NCI-H748 (cell line): ENCODE measurements at regions not wholly inside any gene's neighbourhood (a gene's known extent, or its start where the extent isn't known, plus 50 kb on each side); places are given as distances from the start of the nearest gene placed in this dataset.
A peak's percentile ranks its signal among the peaks of the same experiment; 100 is the strongest.
"Not testable (repeated sequence)": the region's sequence is repeated elsewhere in the genome, so short reads cannot be mapped to it uniquely, and the experiment has no call there.

ENCODE experiments used
- DNase-seq: peaks from one replicate; lab custom pipeline; 2025; ENCODE audit not compliant: unreplicated experiment; lab: John Stamatoyannopoulos, UW

DNA sequence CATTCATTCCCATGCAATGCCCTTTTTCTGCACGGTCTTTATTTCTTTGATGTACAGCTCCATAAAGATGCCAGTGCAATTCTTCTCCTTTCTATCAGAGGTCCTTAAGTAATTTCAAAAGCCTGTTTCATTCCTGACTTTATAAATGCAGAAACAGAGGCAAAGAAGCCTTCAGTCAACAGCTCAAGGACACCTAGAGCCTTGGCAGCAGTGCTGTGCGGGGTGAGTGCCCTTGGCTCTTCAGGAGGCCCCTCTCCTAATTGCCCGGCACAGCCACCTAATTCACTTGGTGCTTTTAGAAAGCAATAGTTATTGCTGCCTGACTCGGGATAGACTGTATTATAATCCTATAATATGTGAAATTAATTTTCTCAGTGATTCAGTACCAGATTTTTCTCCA is 169.6 kb upstream of the KLF6 start:
- DNase-seq, result no peak

DNA sequence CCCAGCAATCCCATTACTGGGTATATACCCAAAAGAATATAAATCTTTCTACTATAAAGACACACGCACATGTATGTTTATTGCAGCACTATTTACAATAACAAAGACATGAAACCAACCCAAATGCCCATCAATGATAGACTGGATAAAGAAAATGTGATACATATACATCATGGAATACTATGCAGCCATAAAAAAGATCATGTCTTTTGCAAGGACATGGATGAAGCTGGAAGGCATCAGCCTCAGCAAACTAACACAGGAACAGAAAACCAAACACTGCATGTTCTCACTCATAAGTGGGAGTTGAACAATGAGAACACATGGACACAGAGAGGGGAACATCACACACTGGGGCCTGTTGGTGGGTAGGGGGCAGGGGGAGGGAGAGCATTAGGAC is 169.0 kb upstream of the KLF6 start:
- not testable (repeated sequence) for DNase-seq

DNA sequence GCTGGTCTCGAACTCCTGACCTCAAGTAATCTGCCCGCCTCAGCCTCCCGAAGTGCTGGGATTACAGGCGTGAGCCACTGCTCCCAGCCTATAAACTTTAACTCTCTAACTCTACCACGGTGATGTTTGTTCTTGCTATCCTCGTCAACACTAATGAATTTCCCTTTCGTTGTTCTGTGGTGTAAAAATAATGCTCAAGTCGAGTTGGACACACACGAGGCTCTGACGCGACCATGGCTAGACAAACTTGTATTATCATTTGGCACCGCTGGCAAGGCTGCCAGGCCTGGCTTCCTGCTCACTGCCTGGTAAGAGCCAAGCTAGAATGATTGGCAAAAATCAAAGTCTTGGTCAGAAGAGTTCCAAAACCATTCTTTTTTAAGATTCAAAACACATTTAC is 167.0 kb upstream of the KLF6 start:
- no peak for DNase-seq

DNA sequence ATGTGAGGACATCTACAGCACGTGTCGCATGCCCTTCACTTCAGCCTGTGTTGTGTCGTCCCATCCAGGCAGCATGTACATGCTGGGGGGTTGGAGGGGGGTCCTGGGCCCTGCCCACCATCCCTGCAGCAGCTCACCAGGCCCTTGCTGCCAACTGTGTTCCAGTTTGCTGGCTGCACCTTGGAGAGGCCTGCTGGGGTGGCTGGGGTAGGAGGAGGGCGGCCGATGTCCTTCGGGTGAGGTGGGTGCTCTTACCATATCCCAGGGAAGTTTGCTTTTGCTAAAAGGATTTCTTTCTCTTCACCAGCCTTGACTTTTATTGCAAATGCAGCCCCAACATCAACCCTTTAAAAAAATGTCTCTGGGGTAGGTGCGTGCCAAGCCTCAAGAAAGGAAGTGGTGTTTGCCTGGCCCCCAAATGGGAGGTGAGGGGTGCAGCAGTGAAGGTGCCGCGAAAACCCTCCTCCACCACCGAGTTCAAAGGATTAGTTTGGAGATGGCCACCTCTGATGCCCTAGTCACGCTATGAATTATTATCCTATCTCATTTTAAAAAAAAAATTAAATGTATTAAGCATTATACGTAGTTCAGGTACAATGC is 165.8 kb upstream of the KLF6 start:
- DNase-seq, result no peak

DNA sequence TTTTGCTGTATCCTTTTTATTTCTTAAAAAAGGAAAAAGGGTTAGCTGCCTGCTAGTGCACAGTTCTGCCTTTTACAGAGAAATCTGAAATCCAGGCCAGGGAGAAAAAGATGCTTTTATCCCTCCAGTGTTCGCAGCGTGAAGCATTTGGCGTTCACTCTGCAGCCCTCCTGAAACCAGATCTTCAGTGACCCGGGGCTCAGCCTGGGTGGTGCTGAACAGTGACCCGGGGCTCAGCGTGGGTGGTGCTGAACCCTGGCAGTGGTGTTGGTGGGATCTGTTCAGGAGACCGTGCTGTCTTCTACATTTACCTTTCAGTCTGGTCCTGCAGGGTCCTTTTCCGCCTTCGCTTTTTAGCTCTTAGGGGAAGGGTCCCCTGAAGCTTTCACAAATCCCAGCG is 164.7 kb upstream of the KLF6 start:
- no peak for DNase-seq

DNA sequence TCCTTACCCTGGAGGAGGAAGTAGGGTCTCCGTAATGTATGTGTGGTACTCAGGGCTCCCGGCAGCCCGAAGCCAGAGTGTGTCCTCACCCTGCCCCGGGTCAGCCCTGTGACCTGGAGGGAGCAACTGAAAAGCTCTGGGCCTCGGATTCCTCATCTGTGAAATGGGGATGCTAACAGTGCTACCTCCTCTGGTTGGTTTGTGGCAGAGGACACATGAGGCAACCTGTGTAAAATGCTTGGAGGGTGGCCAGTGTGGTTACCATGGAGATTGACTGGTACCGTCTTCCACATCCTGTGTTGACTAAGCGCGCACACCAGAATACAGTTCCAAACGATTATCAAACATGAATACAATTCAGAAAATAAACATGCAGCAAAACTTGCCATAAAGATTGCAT is 163.8 kb upstream of the KLF6 start:
- DNase-seq, result peak; percentile 89

DNA sequence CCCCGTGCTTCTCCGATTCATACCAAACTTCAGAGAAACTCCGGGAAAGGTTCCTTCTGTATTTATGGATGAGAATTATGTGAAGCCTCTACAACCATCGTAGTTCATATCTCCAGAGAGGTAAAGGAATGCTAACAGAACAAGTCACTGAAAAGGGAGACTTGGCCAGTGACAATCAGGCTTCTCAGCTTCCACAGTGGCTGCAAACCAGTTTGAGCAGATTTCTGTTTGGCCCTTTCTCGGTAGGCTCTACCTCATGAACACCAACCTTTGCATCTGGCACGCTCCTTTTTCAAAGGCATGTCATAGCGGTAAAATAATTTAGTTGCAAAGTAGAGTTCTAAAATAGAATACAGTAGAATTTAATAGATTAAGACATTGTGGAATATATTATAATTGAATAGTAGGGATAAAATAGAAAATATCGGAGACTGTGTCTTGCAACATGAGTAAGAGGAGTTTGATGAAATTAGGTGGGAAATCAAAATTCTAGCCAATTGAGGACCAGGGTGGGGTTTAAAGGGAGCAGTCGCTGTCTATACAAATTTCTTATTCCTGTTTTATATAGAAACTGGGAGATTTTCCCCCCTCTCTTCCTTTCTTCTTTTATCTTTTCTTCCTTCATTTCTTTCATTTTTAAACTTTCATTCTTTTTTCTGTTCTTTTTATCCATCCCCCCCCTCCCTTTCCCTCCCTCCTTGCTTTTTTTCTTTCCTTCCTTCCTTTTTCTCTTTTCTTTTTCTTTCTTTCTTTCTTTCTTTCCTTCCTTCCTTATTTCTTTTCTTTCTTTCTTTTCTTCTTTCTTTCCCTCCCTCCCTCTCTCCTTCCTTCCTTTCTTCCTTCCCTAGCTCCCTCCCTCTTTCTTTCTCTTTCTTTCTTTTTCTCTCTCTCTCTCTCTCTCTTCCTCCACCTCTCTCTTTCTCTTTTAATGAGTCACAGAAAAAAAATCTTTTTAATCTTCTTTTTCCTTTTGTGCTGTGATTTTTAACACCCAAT is 161.5 kb upstream of the KLF6 start:
- no peak for DNase-seq

DNA sequence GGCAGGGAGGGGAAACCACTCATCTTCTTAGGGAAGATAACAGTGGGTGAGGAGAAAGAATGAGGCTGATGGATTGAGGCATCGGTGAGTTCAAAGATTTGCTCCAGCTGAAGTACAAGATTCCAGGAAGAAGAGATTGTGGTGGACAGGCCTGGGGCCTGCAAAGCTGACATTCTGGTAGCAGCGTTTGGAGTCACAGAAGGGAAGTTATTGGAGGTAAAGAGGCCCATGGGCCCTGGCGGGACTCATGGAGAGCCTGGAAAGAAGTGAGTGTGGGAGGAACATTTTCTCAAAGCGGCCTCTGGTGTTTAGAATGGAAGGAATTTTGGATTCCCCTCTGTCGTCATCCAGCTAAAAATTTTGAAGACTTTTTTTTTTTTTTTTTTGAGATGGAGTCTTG is 160.0 kb upstream of the KLF6 start:
- DNase-seq, result no peak

DNA sequence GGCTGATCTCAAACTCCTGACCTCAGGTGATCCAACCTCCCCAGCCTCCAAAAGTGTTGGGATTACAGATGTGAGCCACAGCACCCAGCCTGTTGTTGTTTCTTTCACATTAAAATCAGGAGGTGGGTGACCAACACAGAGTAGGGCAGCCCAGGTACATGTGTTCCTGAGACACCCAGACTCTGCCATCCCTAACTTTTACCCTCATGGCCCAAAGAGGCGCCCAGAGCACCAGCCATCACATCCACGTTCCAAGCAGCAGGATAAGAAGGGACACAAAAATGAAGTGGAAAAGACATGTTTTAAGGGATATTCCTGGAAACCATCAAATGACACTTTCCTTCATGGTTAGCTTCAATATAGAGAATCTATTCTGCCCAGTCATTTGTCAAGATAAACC is 159.6 kb upstream of the KLF6 start:
- no peak for DNase-seq

DNA sequence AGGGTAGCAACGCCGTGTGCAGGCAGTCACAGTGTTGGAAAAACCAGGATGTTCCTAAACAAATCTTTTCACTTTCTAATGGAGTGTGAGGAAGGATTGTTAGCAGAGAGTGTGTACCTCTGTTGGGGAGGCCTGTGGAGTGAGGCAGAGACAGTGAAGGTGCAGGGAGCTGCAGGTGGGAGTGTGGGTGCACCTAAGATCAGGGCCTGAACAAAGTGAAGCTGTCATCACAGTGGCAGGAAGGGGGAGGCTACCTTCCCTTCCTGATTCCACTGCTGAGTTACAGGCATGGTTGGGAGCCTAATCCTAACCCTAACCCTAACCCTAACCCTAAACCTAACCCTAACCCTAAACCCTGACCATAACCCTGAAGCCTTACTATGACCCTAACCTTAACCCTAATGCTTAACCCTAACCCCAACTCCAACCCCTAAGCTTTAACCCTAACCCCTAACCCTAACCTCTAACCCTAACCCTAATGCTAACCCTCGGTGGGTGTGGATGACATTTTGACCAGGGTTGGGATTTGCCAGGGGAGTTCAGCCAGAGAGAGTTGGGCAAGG is 158.8 kb upstream of the KLF6 start:
- no peak for DNase-seq

DNA sequence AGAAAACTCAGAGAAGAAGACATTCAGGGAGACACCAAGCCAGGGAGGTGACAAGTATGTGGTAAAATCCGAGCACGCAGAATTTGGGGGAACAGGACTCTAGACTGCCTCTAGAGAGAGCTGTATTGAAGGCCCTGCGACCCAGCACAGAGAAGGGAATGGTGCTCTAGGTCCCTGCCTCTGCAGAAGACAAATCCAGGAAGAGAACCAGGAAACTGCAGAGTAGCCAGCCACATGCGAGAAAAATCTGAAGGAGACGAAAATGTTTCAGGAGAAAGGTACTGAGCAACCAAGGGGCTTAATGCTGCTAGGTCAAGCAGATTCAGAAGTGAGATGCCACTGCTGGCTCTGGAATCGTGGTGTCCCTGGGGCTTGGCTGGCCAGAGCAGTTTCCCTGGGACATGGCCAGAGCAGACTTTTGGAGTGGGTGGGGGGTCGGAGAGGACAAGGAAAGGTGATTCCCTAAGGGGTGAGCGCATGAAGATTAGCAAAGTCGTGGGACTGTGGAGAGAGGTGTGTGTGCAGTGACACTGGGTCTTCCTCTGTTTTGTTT is 158.0 kb upstream of the KLF6 start:
- DNase-seq, result no peak

DNA sequence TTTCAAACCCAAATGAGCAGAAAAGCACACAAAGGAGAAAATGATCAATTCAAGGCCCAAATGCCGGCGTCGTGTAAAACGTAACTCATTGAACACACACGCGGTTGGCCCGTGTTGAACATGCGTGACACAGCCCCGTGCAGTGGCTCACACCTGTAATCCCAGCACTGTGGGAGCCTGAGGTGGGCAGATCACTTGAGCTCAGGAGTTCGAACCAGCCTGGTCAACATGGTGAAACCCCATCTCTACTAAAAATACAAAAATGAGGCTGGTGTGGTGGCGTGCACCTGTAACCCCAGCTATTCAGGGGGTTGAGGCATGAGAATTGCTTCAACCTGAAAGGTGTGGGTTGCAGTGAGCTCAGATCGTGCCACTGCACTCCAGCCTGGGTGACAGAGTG is 156.7 kb upstream of the KLF6 start:
- DNase-seq, result no peak

DNA sequence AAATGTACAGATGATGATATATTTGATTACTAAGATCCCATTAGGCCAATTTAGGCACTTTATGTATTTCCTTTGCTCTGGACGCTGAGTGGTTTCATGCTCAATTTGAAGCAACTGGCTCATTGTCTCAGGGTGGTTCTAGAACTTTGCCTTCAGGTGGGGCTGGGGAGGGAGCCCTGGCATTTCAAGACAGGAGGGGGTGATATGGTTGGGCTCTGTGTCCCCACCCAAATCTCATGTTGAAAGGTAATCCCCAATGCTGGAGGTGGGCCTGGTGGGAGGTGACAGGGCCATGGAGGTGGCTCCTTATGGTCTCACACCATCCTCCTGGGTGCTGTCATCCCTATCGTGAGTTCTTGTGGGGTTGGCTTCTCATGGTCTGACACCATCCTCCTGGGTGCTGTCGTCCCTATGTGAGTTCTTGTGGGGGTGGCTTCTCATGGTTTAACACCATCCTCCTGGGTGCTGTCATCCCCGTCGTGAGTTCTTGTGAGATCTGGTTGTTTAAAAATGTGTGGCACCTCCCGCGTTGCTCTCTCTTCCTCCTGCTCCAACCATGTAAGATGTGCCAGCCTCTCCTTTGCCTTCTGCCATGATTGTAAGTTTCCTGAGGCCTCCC is 151.5 kb upstream of the KLF6 start:
- no peak for DNase-seq

DNA sequence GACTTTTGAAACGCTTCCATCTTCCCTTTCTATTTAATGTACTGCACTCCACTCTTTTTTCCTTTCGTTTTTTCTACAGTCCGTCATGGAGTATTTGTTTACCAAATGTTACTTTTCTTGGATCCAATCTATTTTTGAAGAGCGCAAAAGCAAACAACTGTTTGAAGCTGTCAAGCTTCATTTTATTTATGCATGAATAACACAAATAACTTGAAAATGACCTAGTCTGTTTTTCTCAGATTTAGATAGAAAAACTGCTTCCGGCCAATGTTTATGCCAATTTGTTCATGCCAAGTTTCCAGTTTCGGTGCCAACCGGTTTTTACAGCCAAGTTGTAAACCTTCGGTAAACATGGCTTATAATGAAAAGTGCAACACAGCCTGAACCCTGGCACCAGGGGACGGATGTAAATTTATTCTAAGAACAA is 150.9 kb upstream of the KLF6 start:
- peak; percentile 59 for DNase-seq

DNA sequence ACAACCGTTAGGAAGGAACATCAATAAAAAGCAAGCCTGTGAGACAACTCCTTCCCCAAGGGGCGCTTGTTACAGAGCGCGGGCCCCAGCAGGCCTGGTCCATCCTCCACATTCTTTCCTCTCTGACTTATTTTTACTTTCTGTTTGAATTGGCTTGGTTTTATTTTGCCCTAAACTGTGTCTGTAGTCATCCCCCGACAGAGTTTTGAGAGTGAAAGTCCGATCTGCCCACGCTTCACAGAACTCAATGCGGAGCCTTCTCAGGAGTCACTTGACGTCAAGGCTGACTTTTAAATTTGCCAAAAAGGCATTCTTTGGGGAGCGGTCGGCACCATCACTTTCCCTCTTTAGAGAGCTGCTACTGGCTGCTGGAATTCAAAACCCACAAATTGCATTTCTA is 150.1 kb upstream of the KLF6 start:
- DNase-seq, result no peak

DNA sequence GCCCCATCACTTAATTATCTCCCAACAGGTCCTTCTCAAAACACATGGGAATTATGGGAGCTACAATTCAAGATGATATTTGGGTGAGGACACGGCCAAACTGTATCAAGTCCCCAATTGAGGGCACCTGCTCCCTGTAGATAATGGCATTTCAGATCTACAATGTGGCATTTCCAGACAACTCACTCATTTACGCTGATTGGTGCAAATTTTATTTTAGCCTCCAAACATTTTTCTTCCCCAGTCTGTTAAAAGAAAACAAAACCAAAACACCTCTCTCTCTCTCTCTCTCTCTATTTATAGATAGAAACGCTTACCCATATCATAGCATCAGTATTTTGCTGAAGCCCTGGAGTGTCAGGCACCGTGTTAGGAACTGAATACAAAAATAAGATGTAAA is 148.7 kb upstream of the KLF6 start:
- DNase-seq, result no peak

DNA sequence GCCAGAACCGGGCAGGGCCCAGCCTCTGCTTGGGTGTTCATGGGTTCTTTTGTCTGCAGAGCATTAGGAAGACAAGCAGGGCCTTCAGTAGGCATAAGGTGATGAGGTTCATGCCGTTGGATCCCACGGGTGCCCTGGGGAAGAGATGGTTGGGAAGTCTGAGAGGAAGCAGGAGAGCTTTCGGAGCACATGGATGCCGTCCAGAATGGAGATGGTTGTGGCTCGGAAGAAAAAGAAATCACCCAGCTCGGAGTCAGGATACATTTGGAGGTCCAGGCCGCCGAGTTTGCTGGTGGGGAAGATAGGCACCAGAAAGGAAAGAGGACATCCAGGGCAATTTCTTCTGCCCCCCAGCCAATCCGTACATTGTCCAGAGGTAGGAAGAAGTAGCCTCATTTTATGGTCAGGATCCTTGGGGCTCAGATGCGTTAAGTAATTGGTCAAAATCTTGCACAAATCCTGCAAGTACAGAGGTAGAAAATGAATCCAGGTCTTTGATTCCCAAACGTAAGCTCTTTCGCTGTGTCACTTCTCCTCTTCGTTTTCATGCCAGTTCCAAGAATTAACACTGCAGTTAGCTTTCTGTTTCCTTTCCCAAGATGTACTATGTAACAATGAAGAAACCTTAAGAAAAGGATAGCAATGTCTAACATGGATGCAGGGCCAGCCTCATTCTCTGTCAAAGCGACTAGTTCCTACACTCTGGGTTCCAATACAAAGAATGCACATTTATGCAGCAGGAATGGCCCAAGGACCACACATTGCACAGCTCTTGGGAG is 147.8 kb upstream of the KLF6 start:
- no peak for DNase-seq

DNA sequence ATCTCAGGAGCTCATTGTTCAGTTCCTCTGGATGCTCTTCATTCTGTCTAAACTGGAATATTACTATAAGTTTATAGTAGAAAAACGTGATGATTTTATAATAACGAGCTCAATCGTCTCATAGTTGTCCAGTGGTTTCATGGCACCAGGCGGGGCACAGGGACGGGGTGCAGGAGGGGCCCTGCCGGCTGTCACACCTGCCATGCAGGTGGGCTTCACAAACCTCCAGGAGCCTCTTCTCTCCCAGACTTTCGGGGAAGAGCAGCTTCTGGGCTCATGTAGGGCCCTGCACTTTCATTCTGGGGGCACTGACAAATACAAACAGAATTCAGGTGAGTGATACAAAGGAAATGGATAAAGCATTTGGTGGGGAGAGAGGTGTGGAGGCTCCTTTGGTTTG is 146.9 kb upstream of the KLF6 start:
- no peak for DNase-seq

DNA sequence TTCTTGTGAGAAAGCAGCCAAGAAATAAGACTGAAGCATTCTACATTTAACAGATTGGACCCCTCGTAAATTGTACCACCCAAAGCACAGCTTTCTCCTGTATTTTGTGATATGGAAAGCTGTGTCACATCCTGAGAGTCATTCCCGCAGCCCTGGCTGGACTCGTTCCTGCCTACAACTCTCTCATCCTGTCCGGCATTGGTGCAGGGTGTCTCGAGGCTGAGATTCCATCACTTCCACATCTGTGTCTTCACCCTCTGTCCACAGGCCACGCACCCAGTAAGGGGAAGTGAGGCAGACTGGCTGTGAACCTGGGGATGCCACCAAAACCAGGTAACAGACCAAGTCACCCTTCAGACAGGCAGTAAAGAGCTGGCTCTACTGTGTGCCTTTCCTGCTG is 146.2 kb upstream of the KLF6 start:
- no peak for DNase-seq

DNA sequence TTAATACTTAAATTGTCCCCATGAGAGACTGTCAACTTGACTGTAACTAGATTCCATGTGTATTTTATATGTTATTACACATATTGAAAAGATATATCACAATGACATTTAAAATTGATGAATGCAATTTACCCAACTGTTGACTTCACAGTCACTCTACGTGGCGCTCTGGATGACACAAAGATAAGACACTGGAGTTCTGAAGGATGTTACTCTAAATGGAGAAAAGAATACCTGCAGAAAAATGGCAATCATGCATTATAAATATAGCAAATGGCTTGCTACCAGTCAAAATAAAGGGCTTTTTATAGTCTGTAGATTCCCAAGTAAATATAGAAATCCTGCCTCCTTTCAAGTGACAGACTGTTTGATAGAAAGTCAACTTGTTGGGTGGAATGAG is 143.6 kb upstream of the KLF6 start:
- DNase-seq, result no peak

DNA sequence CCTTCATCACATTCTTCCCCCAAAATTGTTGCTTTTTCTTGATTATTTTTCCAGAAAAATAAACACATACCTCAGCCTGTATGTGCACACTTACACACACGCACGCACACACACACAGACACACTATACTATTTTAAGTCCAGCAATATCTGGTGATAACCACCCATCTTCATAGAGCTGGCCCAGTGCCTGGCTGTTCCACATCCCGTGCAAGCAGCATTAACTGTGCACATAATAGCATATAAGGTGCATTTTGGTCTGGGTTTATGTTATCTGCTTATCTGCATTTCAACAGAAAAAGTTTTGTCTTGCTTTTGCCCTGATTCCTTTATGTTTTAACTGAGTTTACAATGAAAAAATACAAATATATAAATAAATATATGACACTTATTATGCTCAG is 143.1 kb upstream of the KLF6 start:
- DNase-seq, result no peak
